RPMI7951 (cell line): ENCODE measurements at regions not wholly inside any gene's neighbourhood (a gene's known extent, or its start where the extent isn't known, plus 50 kb on each side); places are given as distances from the start of the nearest gene placed in this dataset.
A peak's percentile ranks its signal among the peaks of the same experiment; 100 is the strongest.
"Not testable (repeated sequence)": the region's sequence is repeated elsewhere in the genome, so short reads cannot be mapped to it uniquely, and the experiment has no call there.

ENCODE experiments used
- DNase-seq: peaks from one replicate; pipeline ENCODE4 v3.0.0-alpha.2; 2012; ENCODE audit warnings: low read depth

- DNase-seq = no peak
These were observed 279.6 kb upstream of the CADM2 start for GRCh38 chr3:84679211-84679610.

- DNase-seq = no peak
These were observed 278.1 kb upstream of the CADM2 start for GRCh38 chr3:84680700-84681099.

GRCh38 chr3:84683493-84683892 lies 275.3 kb upstream of the CADM2 start:
- no peak for DNase-seq

GRCh38 chr3:84685467-84685866 lies 273.3 kb upstream of the CADM2 start:
- DNase-seq = no peak

- DNase-seq = no peak
These were observed 266.5 kb upstream of the CADM2 start for GRCh38 chr3:84692261-84692660.

- DNase-seq = not testable (repeated sequence)
These were observed 248.5 kb upstream of the CADM2 start for GRCh38 chr3:84710288-84710687.

- DNase-seq = no peak
These were observed 240.9 kb upstream of the CADM2 start for GRCh38 chr3:84717894-84718293.

GRCh38 chr3:84724877-84725276 lies 233.9 kb upstream of the CADM2 start:
- peak; percentile 58 for DNase-seq

- no peak for DNase-seq
These were observed 231.2 kb upstream of the CADM2 start for GRCh38 chr3:84727616-84728015.

GRCh38 chr3:84734731-84735130 lies 224.1 kb upstream of the CADM2 start:
- not testable (repeated sequence) for DNase-seq

GRCh38 chr3:84738086-84738485 lies 220.7 kb upstream of the CADM2 start:
- DNase-seq = no peak

GRCh38 chr3:84742915-84743425 lies 215.8 kb upstream of the CADM2 start:
- DNase-seq = no peak

GRCh38 chr3:84744130-84744529 lies 214.7 kb upstream of the CADM2 start:
- no peak for DNase-seq

- no peak for DNase-seq
These were observed 202.9 kb upstream of the CADM2 start for GRCh38 chr3:84755860-84756259.

GRCh38 chr3:84759361-84759760 lies 199.4 kb upstream of the CADM2 start:
- DNase-seq = no peak

GRCh38 chr3:84772841-84773240 lies 185.9 kb upstream of the CADM2 start:
- DNase-seq = no peak

- DNase-seq = no peak
These were observed 175.5 kb upstream of the CADM2 start for GRCh38 chr3:84783281-84783680.

- DNase-seq = no peak
These were observed 168.8 kb upstream of the CADM2 start for GRCh38 chr3:84789961-84790360.

- DNase-seq = no peak
These were observed 151.8 kb upstream of the CADM2 start for GRCh38 chr3:84806958-84807357.

GRCh38 chr3:84820126-84820525 lies 138.7 kb upstream of the CADM2 start:
- no peak for DNase-seq

GRCh38 chr3:84820906-84821305 lies 137.9 kb upstream of the CADM2 start:
- DNase-seq = no peak

GRCh38 chr3:84825817-84826216 lies 133.0 kb upstream of the CADM2 start:
- DNase-seq = no peak

- DNase-seq = no peak
These were observed 128.3 kb upstream of the CADM2 start for GRCh38 chr3:84830476-84830875.

- no peak for DNase-seq
These were observed 123.4 kb upstream of the CADM2 start for GRCh38 chr3:84835366-84835765.

GRCh38 chr3:84836961-84837360 lies 121.8 kb upstream of the CADM2 start:
- no peak for DNase-seq
